Fibroblast of the aortic adventitia (primary cell): ENCODE measurements at regions not wholly inside any gene's neighbourhood (a gene's known extent, or its start where the extent isn't known, plus 50 kb on each side); places are given as distances from the start of the nearest gene placed in this dataset.
"Not testable (repeated sequence)": the region's sequence is repeated elsewhere in the genome, so short reads cannot be mapped to it uniquely, and the experiment has no call there.

Experiments used
- DNase-seq: peaks from one replicate; pipeline ENCODE4 v3.0.0-alpha.2; 2010; ENCODE audit warnings: low read depth
- H3K4me3 ChIP-seq: 2 replicates; pipeline ENCODE4 v1.5.1; 2011; ENCODE audit warnings: low read depth, mild to moderate bottlenecking, control low read depth, low read length, moderate library complexity
- TF ChIP-seq, protein P1 (sequence below): IDR thresholded peaks from 2 replicates; pipeline ENCODE4 v1.5.1; 2011; ENCODE audit warnings: mild to moderate bottlenecking, low read length, control low read depth, inconsistent platforms; ENCODE audit not compliant: insufficient read depth

- no peak for DNase-seq
- H3K4me3 ChIP-seq = no peak overlapping the region
- TF ChIP-seq, protein P1, sequence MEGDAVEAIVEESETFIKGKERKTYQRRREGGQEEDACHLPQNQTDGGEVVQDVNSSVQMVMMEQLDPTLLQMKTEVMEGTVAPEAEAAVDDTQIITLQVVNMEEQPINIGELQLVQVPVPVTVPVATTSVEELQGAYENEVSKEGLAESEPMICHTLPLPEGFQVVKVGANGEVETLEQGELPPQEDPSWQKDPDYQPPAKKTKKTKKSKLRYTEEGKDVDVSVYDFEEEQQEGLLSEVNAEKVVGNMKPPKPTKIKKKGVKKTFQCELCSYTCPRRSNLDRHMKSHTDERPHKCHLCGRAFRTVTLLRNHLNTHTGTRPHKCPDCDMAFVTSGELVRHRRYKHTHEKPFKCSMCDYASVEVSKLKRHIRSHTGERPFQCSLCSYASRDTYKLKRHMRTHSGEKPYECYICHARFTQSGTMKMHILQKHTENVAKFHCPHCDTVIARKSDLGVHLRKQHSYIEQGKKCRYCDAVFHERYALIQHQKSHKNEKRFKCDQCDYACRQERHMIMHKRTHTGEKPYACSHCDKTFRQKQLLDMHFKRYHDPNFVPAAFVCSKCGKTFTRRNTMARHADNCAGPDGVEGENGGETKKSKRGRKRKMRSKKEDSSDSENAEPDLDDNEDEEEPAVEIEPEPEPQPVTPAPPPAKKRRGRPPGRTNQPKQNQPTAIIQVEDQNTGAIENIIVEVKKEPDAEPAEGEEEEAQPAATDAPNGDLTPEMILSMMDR = no peak
These were observed 478.5 kb upstream of the PCDH10 start for GRCh38 chr4:132670557-132670956.

- DNase-seq = no peak
- TF ChIP-seq, protein P1 = no peak
- no peak overlapping the region for H3K4me3 ChIP-seq
These were observed 465.1 kb upstream of the PCDH10 start for GRCh38 chr4:132683957-132684356.

GRCh38 chr4:132691026-132691425 is 458.1 kb upstream of the PCDH10 start:
- DNase-seq = no peak
- TF ChIP-seq, protein P1 = no peak
- H3K4me3 ChIP-seq = no peak overlapping the region

DNA sequence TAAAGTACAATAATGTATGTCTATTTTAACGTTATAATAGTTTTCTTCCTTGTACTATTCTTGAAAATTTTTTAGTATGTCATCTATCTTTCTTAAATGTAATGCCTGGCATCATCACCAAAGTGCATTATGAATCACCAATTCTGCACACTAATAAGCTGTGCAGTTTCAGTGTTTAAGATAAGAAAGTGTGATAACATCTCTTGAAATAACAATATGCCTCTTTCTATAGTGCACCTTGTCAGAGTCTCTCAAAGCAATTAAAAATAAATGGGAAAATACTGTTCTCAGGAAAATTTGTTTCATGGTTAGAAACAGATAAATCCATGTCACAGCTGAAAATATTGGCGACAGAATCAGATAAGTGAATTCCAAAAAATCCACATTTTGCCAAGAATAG is 457.4 kb upstream of the PCDH10 start:
- DNase-seq = no peak
- TF ChIP-seq, protein P1 = no peak
- no peak overlapping the region for H3K4me3 ChIP-seq

DNA sequence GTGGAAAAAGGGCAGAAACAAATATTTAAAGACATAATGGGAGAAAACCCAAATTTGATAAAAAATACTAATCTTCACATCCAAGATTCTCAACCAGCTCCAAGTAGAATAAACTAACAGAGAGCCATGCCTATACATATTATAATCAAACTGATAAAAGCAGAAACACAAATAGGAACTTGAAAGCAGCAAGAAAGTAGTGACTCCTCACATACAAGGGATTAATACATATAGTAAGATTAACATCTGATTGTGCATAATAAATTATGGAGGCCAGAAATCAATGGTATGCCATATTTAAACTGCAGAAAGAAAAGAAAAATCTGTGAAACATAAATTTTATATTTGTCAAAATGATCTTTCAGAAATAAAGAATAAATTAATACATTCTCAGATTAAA is 454.3 kb upstream of the PCDH10 start:
- TF ChIP-seq, protein P1 = no peak
- H3K4me3 ChIP-seq = no peak overlapping the region
- no peak for DNase-seq

DNA sequence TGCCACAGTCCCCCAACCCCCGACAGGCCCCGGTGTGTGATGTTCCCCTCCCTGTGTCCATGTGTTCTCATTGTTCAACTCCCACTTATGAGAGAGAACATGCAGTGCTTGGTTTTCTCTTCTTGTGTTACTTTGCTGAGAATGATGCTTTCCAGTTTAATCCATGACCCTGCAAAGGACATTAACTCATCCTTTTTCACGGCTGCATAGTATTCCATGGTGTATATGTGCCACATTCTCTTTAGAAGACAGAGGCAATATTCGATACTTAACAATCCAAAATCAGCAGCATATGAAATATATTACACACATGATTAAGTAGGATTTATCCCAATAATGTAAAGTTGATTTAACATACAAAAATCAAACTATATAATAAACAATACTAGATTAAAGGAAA is 451.6 kb upstream of the PCDH10 start:
- not testable (repeated sequence) for H3K4me3 ChIP-seq, DNase-seq

GRCh38 chr4:132707955-132708354 is 441.1 kb upstream of the PCDH10 start:
- TF ChIP-seq, protein P1 = no peak
- no peak overlapping the region for H3K4me3 ChIP-seq
- DNase-seq = no peak

DNA sequence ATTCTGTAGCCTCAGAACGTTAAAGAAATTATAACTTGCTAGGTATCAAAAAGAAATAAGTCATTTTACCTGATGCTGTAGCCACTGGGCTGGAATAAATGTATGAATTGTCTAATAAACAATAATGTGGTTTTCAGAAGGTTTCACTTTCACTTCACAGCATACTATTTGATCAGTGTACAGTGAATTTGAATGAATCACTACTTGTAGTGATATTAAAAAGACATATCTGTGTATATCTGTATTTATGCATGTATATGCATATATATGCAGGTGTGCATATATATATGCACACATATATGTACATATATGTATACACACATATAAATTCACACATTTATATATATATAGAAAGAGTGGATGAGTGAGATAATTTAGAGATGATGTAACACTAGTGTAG is 440.0 kb upstream of the PCDH10 start:
- TF ChIP-seq, protein P1 = no peak
- DNase-seq = no peak
- H3K4me3 ChIP-seq = no peak overlapping the region
